ENCODE measurements at regions not wholly inside any gene's neighbourhood (a gene's known extent, or its start where the extent isn't known, plus 50 kb on each side); places are given as distances from the start of the nearest gene placed in this dataset.
"Not testable (repeated sequence)": the region's sequence is repeated elsewhere in the genome, so short reads cannot be mapped to it uniquely, and the experiment has no call there.

- DNase-seq, result no peak
These were observed 134.9 kb downstream of the RHOU start for GRCh38 chr1:228870041-228870713.

- DNase-seq, result no peak
These were observed 136.2 kb downstream of the RHOU start for GRCh38 chr1:228871314-228872061.

DNA sequence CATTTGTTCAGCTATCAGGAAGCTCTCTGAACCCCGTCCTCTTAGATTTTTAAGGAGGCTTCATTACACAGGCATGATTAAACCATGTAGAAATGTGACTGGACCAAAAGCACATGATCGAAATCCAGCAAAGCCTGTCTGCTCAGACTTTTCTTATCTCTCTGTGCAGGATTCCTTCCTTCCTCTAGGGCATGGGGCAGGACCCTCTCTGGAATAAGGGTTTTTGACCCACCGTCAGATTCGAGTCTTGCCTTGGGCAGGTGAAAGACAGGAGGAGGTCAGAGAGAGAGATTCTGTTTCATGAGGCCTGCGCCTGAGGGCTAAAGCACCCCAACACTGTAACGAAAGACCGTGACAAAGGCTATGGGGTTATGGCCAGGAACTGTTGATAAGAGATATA lies 136.8 kb downstream of the RHOU start:
- no peak for DNase-seq

DNA sequence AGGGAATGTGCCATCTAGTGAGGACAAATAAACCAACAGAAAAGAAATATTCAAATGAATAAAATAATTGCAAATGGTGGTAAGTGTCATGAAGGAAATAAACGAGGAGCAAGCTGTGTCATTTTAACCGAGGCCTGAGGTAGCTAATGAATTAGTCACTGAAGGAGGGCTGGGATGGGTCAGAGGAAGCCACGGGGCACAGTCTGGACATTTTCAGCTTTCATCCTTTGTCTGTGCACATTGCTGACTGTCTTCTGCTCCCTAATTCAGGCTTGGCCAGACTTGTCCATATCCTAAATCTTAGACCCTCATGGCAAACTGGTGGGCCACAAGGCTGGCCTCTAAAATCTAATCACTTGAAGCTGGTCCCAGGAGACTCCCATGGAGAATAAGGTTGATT lies 138.4 kb downstream of the RHOU start:
- DNase-seq, result no peak

GRCh38 chr1:228875741-228876140 lies 140.5 kb downstream of the RHOU start:
- DNase-seq, result no peak

DNA sequence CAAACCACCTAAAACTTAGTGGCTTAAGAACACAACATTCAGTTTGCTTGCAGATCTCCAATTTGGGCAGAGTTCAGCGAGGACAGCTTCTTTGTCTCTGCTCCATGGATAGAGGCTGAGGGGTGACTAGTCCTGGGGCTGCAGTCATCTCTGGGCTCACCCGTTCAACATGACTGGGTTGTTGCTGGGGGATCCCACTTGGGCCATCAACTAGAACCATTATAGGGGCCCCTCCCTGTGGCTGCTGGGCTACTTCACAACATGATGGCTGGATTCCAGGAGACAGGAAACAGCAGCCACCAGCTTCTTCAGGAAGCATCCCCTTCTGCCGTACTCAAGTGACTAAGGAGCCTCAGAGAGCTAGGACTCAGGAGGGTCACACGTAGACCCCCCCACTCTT lies 140.9 kb downstream of the RHOU start:
- DNase-seq, result no peak

- no peak for DNase-seq
These were observed 143.9 kb downstream of the RHOU start for GRCh38 chr1:228879164-228879563.

DNA sequence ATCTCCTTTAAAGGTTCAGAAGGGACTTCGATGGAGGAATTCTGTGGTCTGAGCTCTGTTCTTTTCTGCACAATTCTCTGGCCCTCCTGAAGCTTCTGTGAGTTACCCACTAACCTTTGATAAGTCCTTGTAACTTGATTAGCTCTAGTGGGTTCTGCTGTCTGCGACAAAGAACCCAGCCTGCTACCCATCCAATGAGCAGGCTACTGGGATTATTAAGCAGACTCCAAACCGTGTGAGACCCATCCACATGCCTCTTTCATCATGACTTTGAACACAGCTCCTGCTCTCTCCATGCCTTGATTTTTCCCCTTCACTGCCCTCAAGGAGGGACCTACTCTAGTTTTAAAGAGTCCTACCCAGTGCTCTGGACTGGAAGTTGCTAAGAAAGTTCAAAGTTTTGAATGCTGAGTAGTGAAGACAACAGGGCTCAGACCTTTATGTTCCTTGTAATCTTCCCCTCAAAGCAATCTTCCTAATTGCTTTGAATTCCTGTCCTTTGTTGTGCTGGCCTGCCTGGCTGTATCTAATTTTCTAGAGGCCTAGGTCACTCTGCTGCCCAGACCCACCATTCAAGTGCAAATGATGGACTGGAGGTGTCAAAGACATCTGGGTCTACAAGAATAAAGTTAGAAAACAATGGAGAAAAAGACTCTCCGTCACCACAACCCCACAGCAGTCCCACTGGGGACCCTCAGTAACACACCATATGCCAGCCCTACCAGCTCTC lies 146.9 kb downstream of the RHOU start:
- no peak for DNase-seq

DNA sequence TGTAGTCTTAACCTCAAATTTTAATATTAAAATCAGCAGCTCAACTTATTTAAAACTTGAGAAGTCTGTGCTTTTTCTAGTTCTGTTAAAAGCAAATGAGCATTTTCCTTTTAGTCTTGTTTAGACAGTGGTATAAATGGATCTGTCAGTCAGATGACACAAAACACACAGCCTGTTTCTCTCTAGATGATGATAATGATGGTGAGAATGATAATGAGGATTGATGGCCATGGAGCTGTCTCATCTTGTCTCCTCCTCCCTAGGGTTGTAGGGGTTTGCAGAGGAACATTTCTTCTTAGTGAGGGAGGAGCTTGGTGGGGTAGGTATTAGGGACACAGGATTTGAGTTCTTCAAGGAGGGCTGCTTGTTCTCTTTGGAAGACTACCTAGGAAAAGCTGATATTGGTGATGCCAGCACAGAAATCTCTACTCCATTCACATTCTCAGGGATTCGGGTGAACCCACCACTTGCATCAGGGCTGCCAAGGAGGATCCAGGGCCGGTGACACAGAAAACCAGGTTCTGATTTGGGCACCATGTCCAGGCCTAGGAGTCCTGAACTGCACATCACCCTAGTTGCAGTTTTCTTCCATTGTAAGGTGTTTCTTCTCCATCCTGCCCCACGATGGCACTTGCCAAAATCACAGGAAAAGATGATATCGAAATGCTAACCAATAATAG lies 147.6 kb downstream of the RHOU start:
- no peak for DNase-seq

DNA sequence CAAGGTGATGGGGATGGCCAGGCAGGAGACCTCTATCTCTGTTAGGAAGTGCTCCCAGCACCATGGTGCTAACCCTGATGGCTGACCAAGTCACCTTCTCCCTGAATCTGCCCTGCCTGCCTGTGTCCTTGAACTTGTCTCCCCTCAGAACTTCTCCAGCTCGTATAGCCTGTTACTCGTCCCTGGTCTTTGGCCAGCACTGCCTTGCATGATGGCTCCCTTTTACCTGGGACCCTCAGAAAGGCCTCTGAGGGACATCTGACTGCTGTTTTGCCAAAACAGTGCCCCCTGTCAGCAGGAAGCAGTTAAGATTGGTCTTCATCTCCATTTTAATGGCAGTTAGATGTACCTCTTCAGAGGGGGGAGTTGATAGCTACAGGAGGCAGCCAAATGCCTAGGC lies 148.3 kb downstream of the RHOU start:
- no peak for DNase-seq

- no peak for DNase-seq
These were observed 148.9 kb downstream of the RHOU start for GRCh38 chr1:228884196-228884595.

GRCh38 chr1:228884615-228885566 lies 149.6 kb downstream of the RHOU start:
- no peak for DNase-seq

DNA sequence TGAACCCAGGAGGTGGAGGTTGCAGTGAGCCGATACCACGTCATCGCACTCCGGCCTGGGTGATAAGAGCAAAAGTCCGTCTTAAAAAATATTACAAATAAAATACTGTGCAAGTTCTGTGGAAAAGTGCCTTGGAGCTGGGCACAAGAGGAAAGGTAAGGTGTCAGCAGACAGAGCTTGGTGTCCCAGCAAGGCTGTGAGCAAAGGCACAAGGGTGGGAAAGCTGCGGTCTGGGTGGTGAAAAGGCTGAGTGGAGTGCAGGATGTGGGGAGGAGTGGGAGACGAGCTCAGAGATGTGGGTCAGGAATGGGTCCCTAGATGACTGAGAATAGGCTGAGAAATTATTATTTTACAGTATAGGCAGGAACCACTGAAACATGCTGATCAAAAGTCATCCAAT lies 150.6 kb downstream of the RHOU start:
- no peak for DNase-seq

GRCh38 chr1:228887101-228887500 lies 151.8 kb downstream of the RHOU start:
- DNase-seq, result no peak

- DNase-seq, result no peak
These were observed 152.7 kb downstream of the RHOU start for GRCh38 chr1:228887960-228888359.

DNA sequence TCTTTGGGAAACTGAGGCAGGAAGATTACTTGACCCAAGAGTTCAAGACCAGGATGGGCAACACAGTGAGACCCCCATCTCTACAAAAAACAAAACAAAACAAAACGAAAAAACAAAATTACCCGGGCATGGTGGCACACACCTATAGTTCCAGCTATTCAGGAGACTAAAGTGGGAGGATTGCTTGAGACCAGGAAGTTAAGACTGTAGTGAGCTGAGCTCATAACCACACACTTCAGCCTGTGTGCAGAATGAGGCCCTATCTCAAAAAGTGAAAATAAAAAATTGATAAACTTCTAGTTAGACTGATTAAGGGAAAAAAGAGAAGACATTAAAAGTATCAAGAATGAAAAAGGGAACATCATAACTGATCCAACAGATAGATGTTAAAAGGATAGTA lies 154.0 kb downstream of the RHOU start:
- no peak for DNase-seq

DNA sequence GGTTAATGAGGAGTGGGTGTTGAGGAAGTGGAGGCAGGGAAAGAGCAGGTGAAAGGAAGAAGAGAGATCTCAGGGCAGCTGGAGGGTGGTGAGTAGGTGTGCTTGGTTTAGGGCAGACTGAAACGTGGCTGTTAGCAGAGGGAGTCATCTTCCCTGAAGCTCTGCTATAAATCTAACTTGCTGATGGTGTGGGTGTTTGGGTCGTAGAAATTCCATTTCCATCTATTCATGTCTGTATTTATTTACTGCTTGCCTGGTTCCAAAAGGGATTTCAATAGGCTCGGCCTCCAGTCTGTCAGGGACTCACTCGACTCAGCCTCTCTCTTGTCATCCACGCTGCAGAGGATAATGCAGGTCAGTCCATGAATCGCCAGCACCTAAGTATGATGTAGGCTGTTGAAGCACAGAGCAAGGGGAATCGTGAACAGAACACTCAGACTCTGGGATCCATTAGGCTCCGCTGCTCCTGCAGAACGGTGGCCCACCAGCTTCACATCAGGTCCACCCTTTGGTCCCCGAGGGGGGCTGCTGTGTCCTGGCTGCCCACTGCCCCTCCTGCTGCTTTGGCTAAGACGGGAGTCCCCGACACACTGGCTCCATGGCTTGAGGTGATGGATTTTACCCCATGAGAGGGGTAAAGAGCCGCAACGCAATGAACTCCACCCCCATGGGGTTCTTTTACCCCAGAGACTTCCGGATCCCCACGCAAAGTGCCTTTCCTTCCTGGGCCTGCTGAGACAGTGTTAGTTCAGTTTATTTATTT lies 156.2 kb downstream of the RHOU start:
- DNase-seq, result no peak

DNA sequence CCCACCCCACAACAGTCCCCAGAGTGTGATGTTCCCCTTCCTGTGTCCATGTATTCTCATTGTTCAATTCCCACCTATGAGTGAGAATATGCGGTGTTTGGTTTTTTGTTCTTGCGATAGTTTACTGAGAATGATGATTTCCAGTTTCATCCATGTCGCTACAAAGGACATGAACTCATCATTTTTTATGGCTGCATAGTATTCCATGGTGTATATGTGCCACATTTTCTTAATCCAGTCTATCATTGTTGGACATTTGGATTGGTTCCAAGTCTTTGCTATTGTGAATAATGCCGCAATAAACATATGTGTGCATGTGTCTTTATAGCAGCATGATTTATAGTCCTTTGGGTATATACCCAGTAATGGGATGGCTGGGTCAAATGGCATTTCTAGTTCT lies 156.9 kb downstream of the RHOU start:
- not testable (repeated sequence) for DNase-seq

DNA sequence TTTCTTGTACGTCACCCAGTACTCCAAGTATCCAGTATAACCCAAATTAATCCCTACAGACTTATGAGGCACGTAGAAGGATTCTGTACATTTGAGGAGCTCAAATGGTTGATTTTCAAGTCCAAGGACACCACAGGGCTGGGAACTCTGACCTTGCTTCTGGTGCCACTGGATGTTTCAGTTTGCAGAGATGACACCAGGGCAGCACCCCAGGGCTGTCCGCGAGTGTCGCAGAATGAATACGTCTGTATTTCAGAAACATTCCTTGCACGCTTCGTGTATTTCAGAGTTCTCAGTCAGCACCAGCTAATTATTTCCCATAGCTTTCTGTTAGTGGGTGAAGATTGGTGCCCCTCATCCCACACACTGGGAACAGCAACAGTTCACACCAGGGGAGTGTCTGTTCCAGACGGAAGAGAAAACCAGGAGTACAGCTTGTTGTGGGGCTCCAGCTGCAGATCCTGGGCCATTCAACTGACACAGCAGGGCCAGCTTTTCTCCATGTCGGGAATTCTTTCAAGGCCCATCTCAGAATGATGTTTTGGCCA lies 159.2 kb downstream of the RHOU start:
- DNase-seq, result no peak

- no peak for DNase-seq
These were observed 162.6 kb downstream of the RHOU start for GRCh38 chr1:228897901-228898300.

GRCh38 chr1:228898582-228898992 lies 163.3 kb downstream of the RHOU start:
- DNase-seq, result no peak
